ENCODE measurements at regions not wholly inside any gene's neighbourhood (a gene's known extent, or its start where the extent isn't known, plus 50 kb on each side); places are given as distances from the start of the nearest gene placed in this dataset.

DNA sequence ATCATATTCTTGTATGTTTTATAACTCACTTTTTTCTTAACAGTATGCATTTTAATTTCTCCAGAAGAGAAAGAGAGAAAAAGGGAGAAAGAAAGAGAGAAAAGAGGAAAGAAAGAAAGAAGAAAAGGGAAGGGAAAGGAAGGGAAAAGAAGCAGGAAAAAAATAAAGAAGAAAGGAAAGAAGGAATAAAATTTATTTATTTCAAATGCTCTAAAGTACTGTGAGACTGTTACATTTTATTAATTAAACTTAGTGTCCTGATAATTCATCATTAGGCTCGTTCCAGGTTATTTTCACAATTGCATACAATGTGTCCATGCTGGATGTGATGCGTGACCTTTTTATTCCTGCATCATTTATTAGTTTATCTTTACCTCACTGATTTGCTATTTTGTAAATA, 1023.4 kb upstream of the KLHL29 start:
- intact Hi-C loops (cut with DNase I; ENCODE audit: low total_unique reads) (no loop called here), in situ Hi-C loops (cut with MboI; ENCODE audit: low sequenced_read_pairs in 4 of 4) (no loop called here)
- Histone ChIP-seq H3K36me3 (no peaks in the 10 kb centered on the region), H3K27me3 (no peaks in the 10 kb centered on the region), H3K27ac (no peak overlapping the region), H3K4me3 (no peak overlapping the region), H3K9me3 (no peaks in the 10 kb centered on the region), H3K4me1 (no peaks in the 10 kb centered on the region)
- no peak for ATAC-seq
- no peak for TF ChIP-seq POLR2A (IDR thresholded peaks at IDR 0.05)
- TF ChIP-seq, protein P1, sequence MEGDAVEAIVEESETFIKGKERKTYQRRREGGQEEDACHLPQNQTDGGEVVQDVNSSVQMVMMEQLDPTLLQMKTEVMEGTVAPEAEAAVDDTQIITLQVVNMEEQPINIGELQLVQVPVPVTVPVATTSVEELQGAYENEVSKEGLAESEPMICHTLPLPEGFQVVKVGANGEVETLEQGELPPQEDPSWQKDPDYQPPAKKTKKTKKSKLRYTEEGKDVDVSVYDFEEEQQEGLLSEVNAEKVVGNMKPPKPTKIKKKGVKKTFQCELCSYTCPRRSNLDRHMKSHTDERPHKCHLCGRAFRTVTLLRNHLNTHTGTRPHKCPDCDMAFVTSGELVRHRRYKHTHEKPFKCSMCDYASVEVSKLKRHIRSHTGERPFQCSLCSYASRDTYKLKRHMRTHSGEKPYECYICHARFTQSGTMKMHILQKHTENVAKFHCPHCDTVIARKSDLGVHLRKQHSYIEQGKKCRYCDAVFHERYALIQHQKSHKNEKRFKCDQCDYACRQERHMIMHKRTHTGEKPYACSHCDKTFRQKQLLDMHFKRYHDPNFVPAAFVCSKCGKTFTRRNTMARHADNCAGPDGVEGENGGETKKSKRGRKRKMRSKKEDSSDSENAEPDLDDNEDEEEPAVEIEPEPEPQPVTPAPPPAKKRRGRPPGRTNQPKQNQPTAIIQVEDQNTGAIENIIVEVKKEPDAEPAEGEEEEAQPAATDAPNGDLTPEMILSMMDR (IDR thresholded peaks at IDR 0.05 in 4 of 5, conservative IDR thresholded peaks at IDR 0.05 in 1 of 5), result no peak
- DNase-seq, result no peak

DNA sequence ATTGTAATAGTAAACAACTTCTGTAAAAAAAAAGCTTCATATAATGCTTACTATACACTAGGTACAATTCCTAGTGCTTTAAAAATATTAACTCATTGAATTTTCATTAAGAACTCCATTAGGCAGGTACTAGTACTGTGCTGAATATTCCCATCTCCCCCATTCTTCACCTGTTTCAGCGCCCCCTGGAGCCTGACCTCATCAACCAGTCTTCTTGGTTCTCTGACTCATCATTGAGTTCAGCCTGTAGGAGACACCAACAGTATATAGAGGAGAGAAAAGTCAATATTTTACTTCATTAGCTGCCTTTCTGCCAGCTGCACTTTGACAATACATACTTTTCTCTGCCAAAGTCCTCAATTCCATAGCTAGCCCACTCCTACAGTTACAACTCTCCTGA, 1009.9 kb upstream of the KLHL29 start:
- no peaks in the 10 kb centered on the region for H3K36me3 ChIP-seq
- DNase-seq, result no peak
- intact Hi-C loops (cut with DNase I; ENCODE audit: low total_unique reads), result no loop called here

DNA sequence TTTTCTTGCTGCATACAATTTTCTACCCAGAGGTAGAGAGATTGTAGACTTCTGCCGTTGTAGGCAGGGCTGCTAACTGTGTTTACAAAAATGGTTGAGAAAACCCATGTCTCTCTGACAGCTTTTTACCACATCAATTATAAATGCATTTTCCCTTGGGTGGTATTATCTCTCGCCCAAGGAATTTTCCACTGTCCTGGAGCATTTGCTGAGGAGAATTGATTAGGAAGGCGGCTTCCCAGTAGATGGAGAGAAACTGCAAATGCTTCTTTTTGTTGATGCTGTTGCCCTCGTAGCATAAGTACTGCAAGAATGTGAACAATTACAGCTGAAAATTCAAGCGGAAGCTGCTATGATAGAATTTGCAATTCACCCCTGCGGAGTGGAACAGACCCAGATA, 1007.7 kb upstream of the KLHL29 start:
- H3K9me3 ChIP-seq, result no peaks in the 10 kb centered on the region
- H3K4me1 ChIP-seq, result no peaks in the 10 kb centered on the region
- intact Hi-C loops (cut with DNase I; ENCODE audit: low total_unique reads), result no loop called here

More for the DNA sequence above, 1009.9 kb upstream of the KLHL29 start:
- no peak for ATAC-seq
- no peaks in the 10 kb centered on the region for H3K27me3 ChIP-seq
- in situ Hi-C loops (cut with MboI; ENCODE audit: low sequenced_read_pairs in 4 of 4), result no loop called here
- H3K9me3 ChIP-seq, result no peaks in the 10 kb centered on the region
- TF ChIP-seq, protein P1 (IDR thresholded peaks at IDR 0.05 in 4 of 5, conservative IDR thresholded peaks at IDR 0.05 in 1 of 5), result no peak
- TF ChIP-seq POLR2A (IDR thresholded peaks at IDR 0.05), result no peak
- H3K4me3 ChIP-seq, result no peak overlapping the region
- H3K4me1 ChIP-seq, result no peaks in the 10 kb centered on the region
- no peak overlapping the region for H3K27ac ChIP-seq

DNA sequence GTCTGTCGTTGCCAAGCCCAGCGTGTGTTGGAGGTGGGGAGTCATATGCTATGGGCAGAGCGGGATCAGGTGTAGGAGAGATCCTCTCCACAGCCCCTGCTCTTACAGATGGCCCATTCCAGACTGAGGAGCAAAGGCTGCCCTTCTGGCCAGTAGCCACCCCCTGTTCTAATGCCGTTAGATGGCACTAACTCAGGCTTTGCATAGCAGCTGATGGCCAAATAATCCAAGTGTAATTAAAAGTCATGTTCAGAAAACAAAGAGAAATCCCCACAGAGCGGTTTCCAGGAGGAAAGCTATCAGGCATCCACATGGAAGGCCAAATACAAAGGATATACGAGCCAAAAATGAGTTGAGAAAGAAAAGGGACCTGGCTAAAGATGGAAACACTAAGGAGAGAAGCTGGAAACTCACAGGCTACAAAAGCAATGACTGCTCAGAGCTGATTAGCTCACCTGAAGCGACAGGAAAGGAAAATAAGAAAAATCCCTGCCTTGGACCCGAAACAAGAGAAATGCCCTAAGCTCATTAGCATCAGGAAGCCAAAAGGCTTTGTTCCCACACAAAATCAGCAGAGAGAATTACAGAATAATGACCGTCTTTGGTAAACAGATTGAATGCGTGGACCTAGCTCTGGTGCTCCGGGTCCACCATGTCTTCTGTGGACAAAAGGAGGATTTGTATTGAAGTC, 1002.4 kb upstream of the KLHL29 start:
- DNase-seq (no peak), ATAC-seq (no peak)
- Histone ChIP-seq H3K27me3 (no peaks in the 10 kb centered on the region), H3K36me3 (no peaks in the 10 kb centered on the region), H3K9me3 (no peaks in the 10 kb centered on the region), H3K4me3 (no peak overlapping the region), H3K4me1 (no peaks in the 10 kb centered on the region), H3K27ac (no peak overlapping the region)
- intact Hi-C loops (cut with DNase I; ENCODE audit: low total_unique reads) (no loop called here), in situ Hi-C loops (cut with MboI; ENCODE audit: low sequenced_read_pairs in 4 of 4) (no loop called here)
- TF ChIP-seq POLR2A (IDR thresholded peaks at IDR 0.05), result no peak
- TF ChIP-seq, protein P1 (IDR thresholded peaks at IDR 0.05 in 4 of 5, conservative IDR thresholded peaks at IDR 0.05 in 1 of 5), result no peak

More for the DNA sequence above, 1007.7 kb upstream of the KLHL29 start:
- in situ Hi-C loops (cut with MboI; ENCODE audit: low sequenced_read_pairs in 4 of 4), result no loop called here
- Histone ChIP-seq H3K36me3 (no peaks in the 10 kb centered on the region), H3K27ac (no peak overlapping the region), H3K4me3 (no peak overlapping the region), H3K27me3 (no peaks in the 10 kb centered on the region)
- no peak for TF ChIP-seq POLR2A (IDR thresholded peaks at IDR 0.05)
- TF ChIP-seq, protein P1 (IDR thresholded peaks at IDR 0.05 in 4 of 5, conservative IDR thresholded peaks at IDR 0.05 in 1 of 5), result no peak
- no peak for DNase-seq
- no peak for ATAC-seq

DNA sequence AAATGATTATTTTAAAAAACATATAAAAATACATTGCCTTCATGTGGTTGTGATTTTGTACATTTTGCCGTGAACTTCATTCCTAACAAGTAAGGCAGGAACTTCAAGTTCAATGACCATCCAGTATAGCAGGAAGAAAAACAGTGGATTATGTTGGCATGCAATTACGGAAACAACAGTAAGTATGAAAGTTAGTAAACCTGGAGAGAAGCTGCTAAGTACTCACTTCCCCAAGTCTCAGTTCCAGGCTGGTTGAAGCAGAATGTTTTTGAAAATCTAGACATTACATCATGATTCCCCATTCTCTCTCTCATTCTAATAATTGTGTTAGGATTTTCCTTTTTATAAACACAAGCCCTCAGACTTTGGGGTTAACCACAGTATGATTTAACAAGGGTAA, 987.1 kb upstream of the KLHL29 start:
- no peaks in the 10 kb centered on the region for H3K36me3 ChIP-seq
- H3K27me3 ChIP-seq, result no peaks in the 10 kb centered on the region
- no peak for DNase-seq
- no peak overlapping the region for H3K4me3 ChIP-seq
- no peaks in the 10 kb centered on the region for H3K4me1 ChIP-seq
- H3K27ac ChIP-seq, result no peak overlapping the region
- intact Hi-C loops (cut with DNase I; ENCODE audit: low total_unique reads), result no loop called here
- TF ChIP-seq, protein P1 (IDR thresholded peaks at IDR 0.05 in 4 of 5, conservative IDR thresholded peaks at IDR 0.05 in 1 of 5), result no peak
- no peak for TF ChIP-seq POLR2A (IDR thresholded peaks at IDR 0.05)
- in situ Hi-C loops (cut with MboI; ENCODE audit: low sequenced_read_pairs in 4 of 4), result no loop called here
- H3K9me3 ChIP-seq, result no peaks in the 10 kb centered on the region
- ATAC-seq, result no peak

Data from gastrocnemius medialis (tissue), 4 donors.